Liver (tissue), 3 donors: ENCODE measurements at regions not wholly inside any gene's neighbourhood (a gene's known extent, or its start where the extent isn't known, plus 50 kb on each side); places are given as distances from the start of the nearest gene placed in this dataset.

Experiments
- CTCF ChIP-seq: fragments of 150-350 bp; IDR thresholded peaks from 2 replicates; pipeline ENCODE4 v1.5.1; 2017; ENCODE audit warnings: improper control_type of control experiment, low read depth, low read length; ENCODE audit not compliant: missing input control
- FOXA1 ChIP-seq: IDR thresholded peaks from 2 replicates; pipeline ENCODE4 v1.6.1; 2016; ENCODE audit warnings: antibody characterized with exemption
- GABPA ChIP-seq, 2 donors: IDR thresholded peaks in 1 of 2; conservative IDR thresholded peaks in 1 of 2; 2 replicates each; pipeline ENCODE4 v1.6.1; 2016; ENCODE audit warnings: antibody characterized with exemption in 2 of 2, mild to moderate bottlenecking in 1 of 2, moderate library complexity in 1 of 2
- REST ChIP-seq: IDR thresholded peaks from 2 replicates; pipeline ENCODE4 v1.6.1; 2016; ENCODE audit warnings: antibody characterized with exemption, mild to moderate bottlenecking
- SP1 ChIP-seq: IDR thresholded peaks from 2 replicates; pipeline ENCODE4 v1.6.1; 2018; ENCODE audit warnings: antibody characterized with exemption, mild to moderate bottlenecking
- donor health status: healthy.
- donor health status: healthy.

- TF ChIP-seq GABPA (IDR thresholded peaks at IDR 0.05 in 1 of 2, conservative IDR thresholded peaks at IDR 0.05 in 1 of 2) (no peak), CTCF (no peak), FOXA1 (no peak), REST (no peak), SP1 (no peak)
Observed at GRCh38 chr12:113525066-113525465, 53.4 kb upstream of the LHX5 start.
